Transverse colon (tissue), 4 donors: ENCODE measurements at regions not wholly inside any gene's neighbourhood (a gene's known extent, or its start where the extent isn't known, plus 50 kb on each side); places are given as distances from the start of the nearest gene placed in this dataset.

ENCODE experiments used
- DNase-seq: peaks from one replicate; pipeline ENCODE4 v3.0.0-alpha.2; 2019
- H3K27ac ChIP-seq, 4 donors: fragments of 200-600 bp; sonication (generic); 2 replicates each; pipeline ENCODE4 v1.5.1; 2016 to 2018; ENCODE audit warnings: inconsistent platforms in 4 of 4
- H3K27me3 ChIP-seq: fragments of 200-600 bp; sonication (generic); 2 replicates; pipeline ENCODE4 v1.5.1; 2017; ENCODE audit warnings: inconsistent platforms
- H3K36me3 ChIP-seq, 4 donors: fragments of 200-600 bp; sonication (generic); 2 replicates each; pipeline ENCODE4 v1.5.1; 2017 to 2019; ENCODE audit warnings: inconsistent platforms in 4 of 4
- H3K4me1 ChIP-seq, 4 donors: fragments of 200-600 bp; sonication (generic); 2 replicates each; pipeline ENCODE4 v1.5.1; 2017 to 2020; ENCODE audit warnings: inconsistent platforms in 4 of 4
- H3K4me3 ChIP-seq, 4 donors: fragments of 200-600 bp; sonication (generic); 1 replicate in 1 of 4; 2 replicates in 3 of 4; pipeline versions ENCODE4 v1.5.1 to v1.6.1; 2017 to 2019; ENCODE audit warnings: inconsistent platforms in 4 of 4
- H3K9me3 ChIP-seq, 2 donors: fragments of 200-600 bp; sonication (generic); 2 replicates each; pipeline ENCODE4 v1.5.1; 2017 to 2019; ENCODE audit warnings: inconsistent platforms in 2 of 2
- CTCF ChIP-seq, 5 experiments: fragments of 200-600 bp in 3 of 5; fragments of 450-650 bp in 2 of 5; sonication (generic) in 3 of 5; IDR thresholded peaks; 1 replicate in 2 of 5; 2 replicates in 3 of 5; pipeline ENCODE4 v1.5.1; 2016 to 2017; ENCODE audit warnings: antibody characterized with exemption in 5 of 5, inconsistent platforms in 3 of 5, mild to moderate bottlenecking in 2 of 5, moderate library complexity in 1 of 5
- EP300 ChIP-seq: sonication (generic); formaldehyde crosslinking; IDR thresholded peaks from one replicate; pipeline ENCODE4 v1.6.1; 2017; ENCODE audit warnings: antibody characterized with exemption, low read depth
- POLR2A ChIP-seq: fragments of 450-650 bp; IDR thresholded peaks from one replicate; pipeline ENCODE4 v1.6.1; 2016; ENCODE audit warnings: antibody characterized with exemption, mild to moderate bottlenecking, moderate library complexity
- POLR2AphosphoS5 ChIP-seq, 3 donors: sonication (generic); formaldehyde crosslinking; IDR thresholded peaks; one replicate each; pipeline ENCODE4 v1.6.1; 2016; ENCODE audit warnings: antibody characterized with exemption in 3 of 3
- WGBS, 2 donors: methylation state at CpG; one replicate each; pipeline ENCODE4 v1.1.5; 2018; ENCODE audit warnings: low coverage in 1 of 2; 5-methylcytosine and 5-hydroxymethylcytosine counted together
- in situ Hi-C, 4 donors: fragments of 200-750 bp; cut with MboI; loops; one replicate each; pipeline versions ENCODE4 v1.15.0 to v1.15.1; 2017; ENCODE audit warnings: low sequenced_read_pairs in 3 of 4, low pct_ligation_motif_present in 1 of 4, low pct_unique_long_range_greater_than_20kb in 1 of 4
- intact Hi-C: fragments of 100-400 bp; cut with DNase I; formaldehyde crosslinking; loops from one replicate; pipeline ENCODE4 v1.15.1; 2023; ENCODE audit warnings: low total_unique reads

GRCh38 chr13:53781941-53782340 lies 753.3 kb downstream of the OLFM4 start:
- no peak for DNase-seq
- 17 to 33% methylated on average over 6 of the region's 6 CpGs for WGBS, 2 donors
- no peak for TF ChIP-seq EP300
- TF ChIP-seq CTCF (IDR thresholded peaks at IDR 0.05): no peak
- no peak for TF ChIP-seq POLR2AphosphoS5 (IDR thresholded peaks at IDR 0.05)
- TF ChIP-seq POLR2A: no peak
- peaks cover 0 to 5% (median 0%) of the 10 kb centered on the region in 4 donors for H3K4me1 ChIP-seq
- H3K4me3 ChIP-seq: no peak overlapping the region
- H3K36me3 ChIP-seq: no peaks in the 10 kb centered on the region
- intact Hi-C loops (no loop called here), in situ Hi-C loops (no loop called here)
- H3K9me3 ChIP-seq: no peaks in the 10 kb centered on the region
- no peak overlapping the region for H3K27ac ChIP-seq
- no peaks in the 10 kb centered on the region for H3K27me3 ChIP-seq

GRCh38 chr13:53782488-53782961 lies 753.9 kb downstream of the OLFM4 start:
- TF ChIP-seq EP300: no peak
- TF ChIP-seq CTCF (IDR thresholded peaks at IDR 0.05): peak; percentile 39 to 73 (median 63)
- no peaks in the 10 kb centered on the region for H3K9me3 ChIP-seq
- WGBS, 2 donors: 0 to 3% methylated on average over 5 to 9 of the region's 9 CpGs
- no peak for DNase-seq
- intact Hi-C loops (no loop called here), in situ Hi-C loops (no loop called here)
- peak overlapping the region in 1 of 4 donors; percentile 28 for H3K4me3 ChIP-seq
- H3K4me1 ChIP-seq: peaks cover 0 to 5% (median 0%) of the 10 kb centered on the region in 4 donors
- H3K27me3 ChIP-seq: no peaks in the 10 kb centered on the region
- H3K36me3 ChIP-seq: no peaks in the 10 kb centered on the region
- H3K27ac ChIP-seq: no peak overlapping the region

- WGBS, 2 donors: 20 to 50% methylated on average over 1 to 10 of the region's 10 CpGs
- intact Hi-C loops: no loop called here
- in situ Hi-C loops: no loop called here
These were observed 754.9 kb downstream of the OLFM4 start for GRCh38 chr13:53783471-53783870.

GRCh38 chr13:53788286-53788685 lies 759.7 kb downstream of the OLFM4 start:
- H3K27ac ChIP-seq: no peak overlapping the region
- no peaks in the 10 kb centered on the region for H3K4me1 ChIP-seq
- 31 to 39% methylated on average over 3 of the region's 3 CpGs for WGBS, 2 donors
- TF ChIP-seq POLR2AphosphoS5 (IDR thresholded peaks at IDR 0.05) (no peak), CTCF (IDR thresholded peaks at IDR 0.05) (no peak), POLR2A (no peak), EP300 (no peak)
- in situ Hi-C loops (no loop called here), intact Hi-C loops (no loop called here)
- no peak overlapping the region for H3K4me3 ChIP-seq
- DNase-seq: no peak
- no peaks in the 10 kb centered on the region for H3K36me3 ChIP-seq
- H3K27me3 ChIP-seq: no peaks in the 10 kb centered on the region
- no peaks in the 10 kb centered on the region for H3K9me3 ChIP-seq

More at GRCh38 chr13:53783471-53783870, 754.9 kb downstream of the OLFM4 start:
- no peak overlapping the region for H3K4me3 ChIP-seq
- H3K36me3 ChIP-seq: no peaks in the 10 kb centered on the region
- TF ChIP-seq POLR2AphosphoS5 (IDR thresholded peaks at IDR 0.05) (no peak), CTCF (IDR thresholded peaks at IDR 0.05) (no peak), POLR2A (no peak), EP300 (no peak)
- no peaks in the 10 kb centered on the region for H3K9me3 ChIP-seq
- H3K27me3 ChIP-seq: no peaks in the 10 kb centered on the region
- H3K27ac ChIP-seq: no peak overlapping the region
- H3K4me1 ChIP-seq: peaks cover 0 to 5% (median 0%) of the 10 kb centered on the region in 4 donors
- no peak for DNase-seq
